HCT116 (cell line): ENCODE measurements at regions not wholly inside any gene's neighbourhood (a gene's known extent, or its start where the extent isn't known, plus 50 kb on each side); places are given as distances from the start of the nearest gene placed in this dataset.

Source experiments
- CTCF ChIP-seq, 3 experiments: fragments of 200-600 bp in 1 of 3; sonication (generic) in 1 of 3; IDR thresholded peaks in 2 of 3; conservative IDR thresholded peaks in 1 of 3; 2 replicates each; pipeline ENCODE4 v1.5.1; 2012 to 2017; ENCODE audit warnings: low read depth in 2 of 3, low read length in 2 of 3, antibody characterized with exemption in 1 of 3, borderline replicate concordance in 1 of 3, control low read depth in 1 of 3, mild to moderate bottlenecking in 1 of 3, mixed read lengths in 1 of 3, mixed run types in 1 of 3, moderate library complexity in 1 of 3; ENCODE audit not compliant: insufficient read depth in 1 of 3
- MAX ChIP-seq: IDR thresholded peaks from 2 replicates; pipeline ENCODE4 v1.6.1; 2012
- RAD21 ChIP-seq: IDR thresholded peaks from 2 replicates; pipeline ENCODE4 v1.6.1; 2012; ENCODE audit warnings: low read depth, mild to moderate bottlenecking

GRCh38 chr17:77420804-77421629, 280.2 kb downstream of the SEC14L1 start:
- TF ChIP-seq RAD21: no peak
- TF ChIP-seq CTCF (IDR thresholded peaks at IDR 0.05 in 2 of 3, conservative IDR thresholded peaks at IDR 0.05 in 1 of 3; ENCODE audit: borderline replicate concordance in 1 of 3, insufficient read depth in 1 of 3, low read depth in 2 of 3, low read length in 2 of 3): no peak
- TF ChIP-seq MAX: no peak
